ENCODE measurements at regions not wholly inside any gene's neighbourhood (a gene's known extent, or its start where the extent isn't known, plus 50 kb on each side); places are given as distances from the start of the nearest gene placed in this dataset.

GRCh38 chr7:34331102-34331501 lies 326.9 kb upstream of the NPSR1 start:
- H3K4me3 ChIP-seq (ENCODE audit: low read depth, low read length) = no peak overlapping the region
- no peaks in the 10 kb centered on the region for H3K4me1 ChIP-seq (ENCODE audit: control insufficient read depth, insufficient read depth, low read length)
- no peaks in the 10 kb centered on the region for H3K27me3 ChIP-seq (ENCODE audit: control insufficient read depth, insufficient read depth, low read length)
- H3K9ac ChIP-seq (ENCODE audit: low read depth, low read length) = no peak overlapping the region
- H3K27ac ChIP-seq (ENCODE audit: low read depth, low read length) = no peak overlapping the region
- H3K36me3 ChIP-seq (ENCODE audit: control insufficient read depth, insufficient read depth, low read length) = no peaks in the 10 kb centered on the region
- H3K9me3 ChIP-seq (ENCODE audit: control insufficient read depth, insufficient read depth, low read length) = no peaks in the 10 kb centered on the region

GRCh38 chr7:34332006-34332405 lies 326.0 kb upstream of the NPSR1 start:
- H3K4me1 ChIP-seq (ENCODE audit: control insufficient read depth, insufficient read depth, low read length) = no peaks in the 10 kb centered on the region
- no peaks in the 10 kb centered on the region for H3K36me3 ChIP-seq (ENCODE audit: control insufficient read depth, insufficient read depth, low read length)
- H3K27me3 ChIP-seq (ENCODE audit: control insufficient read depth, insufficient read depth, low read length) = no peaks in the 10 kb centered on the region
- H3K4me3 ChIP-seq (ENCODE audit: low read depth, low read length) = no peak overlapping the region
- no peak overlapping the region for H3K9ac ChIP-seq (ENCODE audit: low read depth, low read length)
- H3K27ac ChIP-seq (ENCODE audit: low read depth, low read length) = no peak overlapping the region
- H3K9me3 ChIP-seq (ENCODE audit: control insufficient read depth, insufficient read depth, low read length) = no peaks in the 10 kb centered on the region

- Histone ChIP-seq H3K27me3 (ENCODE audit: control insufficient read depth, insufficient read depth, low read length) (no peaks in the 10 kb centered on the region), H3K4me3 (ENCODE audit: low read depth, low read length) (no peak overlapping the region), H3K36me3 (ENCODE audit: control insufficient read depth, insufficient read depth, low read length) (no peaks in the 10 kb centered on the region), H3K9ac (ENCODE audit: low read depth, low read length) (no peak overlapping the region), H3K9me3 (ENCODE audit: control insufficient read depth, insufficient read depth, low read length) (no peaks in the 10 kb centered on the region), H3K27ac (ENCODE audit: low read depth, low read length) (no peak overlapping the region), H3K4me1 (ENCODE audit: control insufficient read depth, insufficient read depth, low read length) (no peaks in the 10 kb centered on the region)
Measured at GRCh38 chr7:34333184-34333583, 324.8 kb upstream of the NPSR1 start.

GRCh38 chr7:34333925-34334324 lies 324.1 kb upstream of the NPSR1 start:
- no peak overlapping the region for H3K9ac ChIP-seq (ENCODE audit: low read depth, low read length)
- H3K36me3 ChIP-seq (ENCODE audit: control insufficient read depth, insufficient read depth, low read length) = no peaks in the 10 kb centered on the region
- H3K4me1 ChIP-seq (ENCODE audit: control insufficient read depth, insufficient read depth, low read length) = no peaks in the 10 kb centered on the region
- H3K27me3 ChIP-seq (ENCODE audit: control insufficient read depth, insufficient read depth, low read length) = no peaks in the 10 kb centered on the region
- no peak overlapping the region for H3K27ac ChIP-seq (ENCODE audit: low read depth, low read length)
- no peaks in the 10 kb centered on the region for H3K9me3 ChIP-seq (ENCODE audit: control insufficient read depth, insufficient read depth, low read length)
- H3K4me3 ChIP-seq (ENCODE audit: low read depth, low read length) = no peak overlapping the region

- peaks cover 13% of the 10 kb centered on the region for H3K4me1 ChIP-seq (ENCODE audit: control insufficient read depth, insufficient read depth, low read length)
- no peak overlapping the region for H3K9ac ChIP-seq (ENCODE audit: low read depth, low read length)
- H3K27ac ChIP-seq (ENCODE audit: low read depth, low read length) = no peak overlapping the region
- no peaks in the 10 kb centered on the region for H3K9me3 ChIP-seq (ENCODE audit: control insufficient read depth, insufficient read depth, low read length)
- H3K27me3 ChIP-seq (ENCODE audit: control insufficient read depth, insufficient read depth, low read length) = no peaks in the 10 kb centered on the region
- H3K36me3 ChIP-seq (ENCODE audit: control insufficient read depth, insufficient read depth, low read length) = no peaks in the 10 kb centered on the region
- no peak overlapping the region for H3K4me3 ChIP-seq (ENCODE audit: low read depth, low read length)
Measured at GRCh38 chr7:34337163-34337562, 320.9 kb upstream of the NPSR1 start.

GRCh38 chr7:34338961-34339526 lies 319.0 kb upstream of the NPSR1 start:
- Histone ChIP-seq H3K9me3 (ENCODE audit: control insufficient read depth, insufficient read depth, low read length) (no peaks in the 10 kb centered on the region), H3K9ac (ENCODE audit: low read depth, low read length) (no peak overlapping the region), H3K27ac (ENCODE audit: low read depth, low read length) (no peak overlapping the region), H3K4me3 (ENCODE audit: low read depth, low read length) (no peak overlapping the region), H3K27me3 (ENCODE audit: control insufficient read depth, insufficient read depth, low read length) (no peaks in the 10 kb centered on the region), H3K4me1 (ENCODE audit: control insufficient read depth, insufficient read depth, low read length) (peaks cover 13% of the 10 kb centered on the region), H3K36me3 (ENCODE audit: control insufficient read depth, insufficient read depth, low read length) (no peaks in the 10 kb centered on the region)

GRCh38 chr7:34341326-34341725 lies 316.7 kb upstream of the NPSR1 start:
- peaks cover 13% of the 10 kb centered on the region for H3K4me1 ChIP-seq (ENCODE audit: control insufficient read depth, insufficient read depth, low read length)
- H3K4me3 ChIP-seq (ENCODE audit: low read depth, low read length) = no peak overlapping the region
- H3K9ac ChIP-seq (ENCODE audit: low read depth, low read length) = no peak overlapping the region
- no peaks in the 10 kb centered on the region for H3K36me3 ChIP-seq (ENCODE audit: control insufficient read depth, insufficient read depth, low read length)
- no peaks in the 10 kb centered on the region for H3K27me3 ChIP-seq (ENCODE audit: control insufficient read depth, insufficient read depth, low read length)
- no peaks in the 10 kb centered on the region for H3K9me3 ChIP-seq (ENCODE audit: control insufficient read depth, insufficient read depth, low read length)
- H3K27ac ChIP-seq (ENCODE audit: low read depth, low read length) = peak overlapping the region; percentile 79

- Histone ChIP-seq H3K27me3 (ENCODE audit: control insufficient read depth, insufficient read depth, low read length) (no peaks in the 10 kb centered on the region), H3K9me3 (ENCODE audit: control insufficient read depth, insufficient read depth, low read length) (no peaks in the 10 kb centered on the region), H3K9ac (ENCODE audit: low read depth, low read length) (no peak overlapping the region), H3K4me3 (ENCODE audit: low read depth, low read length) (no peak overlapping the region), H3K36me3 (ENCODE audit: control insufficient read depth, insufficient read depth, low read length) (no peaks in the 10 kb centered on the region), H3K27ac (ENCODE audit: low read depth, low read length) (no peak overlapping the region), H3K4me1 (ENCODE audit: control insufficient read depth, insufficient read depth, low read length) (peaks cover 13% of the 10 kb centered on the region)
Measured at GRCh38 chr7:34342387-34342786, 315.6 kb upstream of the NPSR1 start.

GRCh38 chr7:34343667-34344066 lies 314.4 kb upstream of the NPSR1 start:
- Histone ChIP-seq H3K4me3 (ENCODE audit: low read depth, low read length) (no peak overlapping the region), H3K27me3 (ENCODE audit: control insufficient read depth, insufficient read depth, low read length) (no peaks in the 10 kb centered on the region), H3K9me3 (ENCODE audit: control insufficient read depth, insufficient read depth, low read length) (no peaks in the 10 kb centered on the region)

GRCh38 chr7:34354011-34354410 lies 304.0 kb upstream of the NPSR1 start:
- H3K27ac ChIP-seq (ENCODE audit: low read depth, low read length) = no peak overlapping the region
- H3K36me3 ChIP-seq (ENCODE audit: control insufficient read depth, insufficient read depth, low read length) = no peaks in the 10 kb centered on the region
- H3K4me3 ChIP-seq (ENCODE audit: low read depth, low read length) = no peak overlapping the region
- peaks cover 18% of the 10 kb centered on the region for H3K4me1 ChIP-seq (ENCODE audit: control insufficient read depth, insufficient read depth, low read length)
- H3K9me3 ChIP-seq (ENCODE audit: control insufficient read depth, insufficient read depth, low read length) = no peaks in the 10 kb centered on the region
- H3K9ac ChIP-seq (ENCODE audit: low read depth, low read length) = no peak overlapping the region
- H3K27me3 ChIP-seq (ENCODE audit: control insufficient read depth, insufficient read depth, low read length) = peaks cover 51% of the 10 kb centered on the region

More at GRCh38 chr7:34343667-34344066, 314.4 kb upstream of the NPSR1 start:
- no peak overlapping the region for H3K9ac ChIP-seq (ENCODE audit: low read depth, low read length)
- no peaks in the 10 kb centered on the region for H3K36me3 ChIP-seq (ENCODE audit: control insufficient read depth, insufficient read depth, low read length)
- H3K4me1 ChIP-seq (ENCODE audit: control insufficient read depth, insufficient read depth, low read length) = peaks cover 13% of the 10 kb centered on the region
- no peak overlapping the region for H3K27ac ChIP-seq (ENCODE audit: low read depth, low read length)

- H3K9me3 ChIP-seq (ENCODE audit: control insufficient read depth, insufficient read depth, low read length) = no peaks in the 10 kb centered on the region
- no peak overlapping the region for H3K4me3 ChIP-seq (ENCODE audit: low read depth, low read length)
- no peak overlapping the region for H3K27ac ChIP-seq (ENCODE audit: low read depth, low read length)
- H3K36me3 ChIP-seq (ENCODE audit: control insufficient read depth, insufficient read depth, low read length) = no peaks in the 10 kb centered on the region
- H3K27me3 ChIP-seq (ENCODE audit: control insufficient read depth, insufficient read depth, low read length) = peaks cover 55% of the 10 kb centered on the region
- peaks cover 18% of the 10 kb centered on the region for H3K4me1 ChIP-seq (ENCODE audit: control insufficient read depth, insufficient read depth, low read length)
- H3K9ac ChIP-seq (ENCODE audit: low read depth, low read length) = no peak overlapping the region
Measured at GRCh38 chr7:34354899-34355298, 303.1 kb upstream of the NPSR1 start.

- H3K9ac ChIP-seq (ENCODE audit: low read depth, low read length) = no peak overlapping the region
- H3K9me3 ChIP-seq (ENCODE audit: control insufficient read depth, insufficient read depth, low read length) = no peaks in the 10 kb centered on the region
- H3K4me1 ChIP-seq (ENCODE audit: control insufficient read depth, insufficient read depth, low read length) = peaks cover 18% of the 10 kb centered on the region
- H3K4me3 ChIP-seq (ENCODE audit: low read depth, low read length) = no peak overlapping the region
- peak overlapping the region; percentile 71 for H3K27ac ChIP-seq (ENCODE audit: low read depth, low read length)
- no peaks in the 10 kb centered on the region for H3K36me3 ChIP-seq (ENCODE audit: control insufficient read depth, insufficient read depth, low read length)
- peaks cover 55% of the 10 kb centered on the region for H3K27me3 ChIP-seq (ENCODE audit: control insufficient read depth, insufficient read depth, low read length)
Measured at GRCh38 chr7:34357068-34357467, 300.9 kb upstream of the NPSR1 start.

Measured in HUES48 (cell line).